ENCODE measurements at regions not wholly inside any gene's neighbourhood (a gene's known extent, or its start where the extent isn't known, plus 50 kb on each side); places are given as distances from the start of the nearest gene placed in this dataset.

DNA sequence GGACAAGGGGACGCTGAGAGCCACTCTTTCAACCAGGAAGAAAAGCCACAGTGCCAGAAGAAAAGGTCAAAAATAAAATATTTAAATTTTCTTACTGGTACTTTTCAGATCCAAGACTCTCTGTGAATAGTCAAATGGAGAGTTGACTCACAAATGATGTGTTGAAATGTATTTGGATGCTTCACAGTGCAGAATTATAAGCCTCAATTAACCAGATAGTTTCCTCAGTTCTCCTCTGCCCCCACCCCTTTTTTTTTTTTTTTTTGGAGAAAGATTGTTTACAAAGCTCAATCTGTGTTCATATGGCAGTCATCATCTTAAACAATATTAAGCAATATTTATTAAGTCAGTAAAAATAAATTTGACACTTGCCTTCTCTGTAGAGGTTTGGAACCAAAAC, 470.8 kb downstream of the FGF9 start:
- no peak for TF ChIP-seq POLR2A (IDR thresholded peaks at IDR 0.05; ENCODE audit: low read depth, low read length)
- TF ChIP-seq, protein P1, sequence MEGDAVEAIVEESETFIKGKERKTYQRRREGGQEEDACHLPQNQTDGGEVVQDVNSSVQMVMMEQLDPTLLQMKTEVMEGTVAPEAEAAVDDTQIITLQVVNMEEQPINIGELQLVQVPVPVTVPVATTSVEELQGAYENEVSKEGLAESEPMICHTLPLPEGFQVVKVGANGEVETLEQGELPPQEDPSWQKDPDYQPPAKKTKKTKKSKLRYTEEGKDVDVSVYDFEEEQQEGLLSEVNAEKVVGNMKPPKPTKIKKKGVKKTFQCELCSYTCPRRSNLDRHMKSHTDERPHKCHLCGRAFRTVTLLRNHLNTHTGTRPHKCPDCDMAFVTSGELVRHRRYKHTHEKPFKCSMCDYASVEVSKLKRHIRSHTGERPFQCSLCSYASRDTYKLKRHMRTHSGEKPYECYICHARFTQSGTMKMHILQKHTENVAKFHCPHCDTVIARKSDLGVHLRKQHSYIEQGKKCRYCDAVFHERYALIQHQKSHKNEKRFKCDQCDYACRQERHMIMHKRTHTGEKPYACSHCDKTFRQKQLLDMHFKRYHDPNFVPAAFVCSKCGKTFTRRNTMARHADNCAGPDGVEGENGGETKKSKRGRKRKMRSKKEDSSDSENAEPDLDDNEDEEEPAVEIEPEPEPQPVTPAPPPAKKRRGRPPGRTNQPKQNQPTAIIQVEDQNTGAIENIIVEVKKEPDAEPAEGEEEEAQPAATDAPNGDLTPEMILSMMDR (conservative IDR thresholded peaks at IDR 0.05; ENCODE audit: low read depth, low read length), result no peak
- TF ChIP-seq FOS (IDR thresholded peaks at IDR 0.05; ENCODE audit: low read depth, low read length), result no peak
